ENCODE measurements at regions not wholly inside any gene's neighbourhood (a gene's known extent, or its start where the extent isn't known, plus 50 kb on each side); places are given as distances from the start of the nearest gene placed in this dataset.
"Not testable (repeated sequence)": the region's sequence is repeated elsewhere in the genome, so short reads cannot be mapped to it uniquely, and the experiment has no call there.

GRCh38 chr12:8396225-8397071 lies 59.3 kb upstream of the CLEC6A start:
- H3K9me1 ChIP-seq (replicated peaks; ENCODE audit: control insufficient read depth, extremely low read depth, insufficient read depth, low read length), result not testable (repeated sequence)
- CTCF ChIA-PET, result interaction anchor here (0.6 to 1.0 kb wide), 3 partner anchors 13 to 287 kb away, joined by 3 to 5 read pairs (median 4); no protein-coding TSS in a partner anchor
- peak overlapping the region in 1 of 3 experiments; percentile 25 for H3K4me3 ChIP-seq (replicated peaks in 1 of 3; ENCODE audit: insufficient read depth in 1 of 3, low read depth in 1 of 3, low read length in 3 of 3)

GRCh38 chr12:8397378-8397777 lies 58.4 kb upstream of the CLEC6A start:
- H3K9me1 ChIP-seq (replicated peaks; ENCODE audit: control insufficient read depth, extremely low read depth, insufficient read depth, low read length); FAIRE-seq; H3K27ac ChIP-seq (ENCODE audit: insufficient read depth, low read depth, low read length); DNase-seq (ENCODE audit: low read depth, low spot score); H3K9ac ChIP-seq (replicated peaks; ENCODE audit: extremely low read depth, insufficient read depth, low read length); POLR2A ChIA-PET; H3K4me3 ChIP-seq (replicated peaks in 1 of 3; ENCODE audit: insufficient read depth in 1 of 3, low read depth in 1 of 3, low read length in 3 of 3); H4K20me1 ChIP-seq (replicated peaks; ENCODE audit: control insufficient read depth, extremely low read depth, insufficient read depth, low read length); H3K4me1 ChIP-seq (ENCODE audit: control insufficient read depth, extremely low read depth, insufficient read depth, low read length); BruUV-seq (replicated peaks); H3K4me2 ChIP-seq (ENCODE audit: insufficient read depth, low read length); dilution Hi-C loops (cut with MboI; ENCODE audit: extremely low pct_ligation_motif_present, low sequenced_read_pairs); H3K27me3 ChIP-seq (ENCODE audit: control insufficient read depth in 2 of 2, insufficient read depth in 2 of 2, low read length in 2 of 2); CTCF ChIA-PET; H3K9me3 ChIP-seq (replicated peaks; ENCODE audit: control insufficient read depth, insufficient read depth, low read length); intact Hi-C loops (cut with micrococcal nuclease); H3K79me2 ChIP-seq (ENCODE audit: control insufficient read depth, insufficient read depth, low read length); H2AFZ ChIP-seq (ENCODE audit: low read depth, low read length); H3K36me3 ChIP-seq (ENCODE audit: control insufficient read depth in 2 of 2, extremely low read depth in 1 of 2, insufficient read depth in 2 of 2, low read length in 2 of 2): not testable (repeated sequence)

More at GRCh38 chr12:8396225-8397071, 59.3 kb upstream of the CLEC6A start:
- intact Hi-C loops (cut with micrococcal nuclease); BruUV-seq (replicated peaks); H3K9ac ChIP-seq (replicated peaks; ENCODE audit: extremely low read depth, insufficient read depth, low read length); H3K9me3 ChIP-seq (replicated peaks; ENCODE audit: control insufficient read depth, insufficient read depth, low read length); FAIRE-seq; H4K20me1 ChIP-seq (replicated peaks; ENCODE audit: control insufficient read depth, extremely low read depth, insufficient read depth, low read length); H3K4me1 ChIP-seq (ENCODE audit: control insufficient read depth, extremely low read depth, insufficient read depth, low read length); H3K79me2 ChIP-seq (ENCODE audit: control insufficient read depth, insufficient read depth, low read length); dilution Hi-C loops (cut with MboI; ENCODE audit: extremely low pct_ligation_motif_present, low sequenced_read_pairs); H3K27me3 ChIP-seq (ENCODE audit: control insufficient read depth in 2 of 2, insufficient read depth in 2 of 2, low read length in 2 of 2); H3K36me3 ChIP-seq (ENCODE audit: control insufficient read depth in 2 of 2, extremely low read depth in 1 of 2, insufficient read depth in 2 of 2, low read length in 2 of 2); POLR2A ChIA-PET; H3K27ac ChIP-seq (ENCODE audit: insufficient read depth, low read depth, low read length): not testable (repeated sequence)
- Histone ChIP-seq H3K4me2 (ENCODE audit: insufficient read depth, low read length) (peak overlapping the region; percentile 16), H2AFZ (ENCODE audit: low read depth, low read length) (peak overlapping the region; percentile 47)
- TF ChIP-seq CTCF (IDR thresholded peaks at IDR 0.05; ENCODE audit: extremely low read depth in 1 of 2, insufficient read depth in 1 of 2, low read depth in 1 of 2, low read length in 2 of 2), result peak; percentile 44 to 50
- DNase-seq (ENCODE audit: low read depth, low spot score), result peak; percentile 38

GRCh38 chr12:8399496-8400034 lies 56.2 kb upstream of the CLEC6A start:
- intact Hi-C loops (cut with micrococcal nuclease); H3K27me3 ChIP-seq (ENCODE audit: control insufficient read depth in 2 of 2, insufficient read depth in 2 of 2, low read length in 2 of 2); CTCF ChIA-PET; H3K36me3 ChIP-seq (ENCODE audit: control insufficient read depth in 2 of 2, extremely low read depth in 1 of 2, insufficient read depth in 2 of 2, low read length in 2 of 2); dilution Hi-C loops (cut with MboI; ENCODE audit: extremely low pct_ligation_motif_present, low sequenced_read_pairs); H3K4me2 ChIP-seq (ENCODE audit: insufficient read depth, low read length); POLR2A ChIA-PET; H4K20me1 ChIP-seq (replicated peaks; ENCODE audit: control insufficient read depth, extremely low read depth, insufficient read depth, low read length); FAIRE-seq; H3K79me2 ChIP-seq (ENCODE audit: control insufficient read depth, insufficient read depth, low read length); H3K9me1 ChIP-seq (replicated peaks; ENCODE audit: control insufficient read depth, extremely low read depth, insufficient read depth, low read length); H3K9me3 ChIP-seq (replicated peaks; ENCODE audit: control insufficient read depth, insufficient read depth, low read length); H3K27ac ChIP-seq (ENCODE audit: insufficient read depth, low read depth, low read length); H3K4me3 ChIP-seq (replicated peaks in 1 of 3; ENCODE audit: insufficient read depth in 1 of 3, low read depth in 1 of 3, low read length in 3 of 3); H3K9ac ChIP-seq (replicated peaks; ENCODE audit: extremely low read depth, insufficient read depth, low read length); H3K4me1 ChIP-seq (ENCODE audit: control insufficient read depth, extremely low read depth, insufficient read depth, low read length); BruUV-seq (replicated peaks); H2AFZ ChIP-seq (ENCODE audit: low read depth, low read length); DNase-seq (ENCODE audit: low read depth, low spot score): not testable (repeated sequence)

Data from endothelial cell of umbilical vein (primary cell).